Small intestine (tissue), 7 donors: ENCODE measurements at regions not wholly inside any gene's neighbourhood (a gene's known extent, or its start where the extent isn't known, plus 50 kb on each side); places are given as distances from the start of the nearest gene placed in this dataset.

Source experiments
- DNase-seq, 2 donors: peaks; one replicate each; pipeline versions ENCODE4 v3.0.0 to v3.0.0-alpha.2; 2013
- FAIRE-seq: peaks from 2 replicates; lab custom pipeline; 2012; peaks lifted over from hg19 to GRCh38; lab: Jason Lieb, UNC
- H3K27ac ChIP-seq, 3 donors: one replicate each; pipeline ENCODE4 v1.5.1; 2013; ENCODE audit warnings: low read length in 2 of 3, mild to moderate bottlenecking in 2 of 3, control low read depth in 1 of 3, inconsistent platforms in 1 of 3, low read depth in 1 of 3, moderate library complexity in 1 of 3
- H3K27me3 ChIP-seq, 3 donors: one replicate each; pipeline ENCODE4 v1.6.1; 2013; ENCODE audit warnings: low read length in 3 of 3, inconsistent platforms in 1 of 3; ENCODE audit not compliant: control insufficient read depth in 3 of 3, insufficient read depth in 3 of 3
- H3K36me3 ChIP-seq, 3 donors: one replicate each; pipeline ENCODE4 v1.6.1; 2013; ENCODE audit warnings: low read length in 3 of 3, inconsistent platforms in 1 of 3, low read depth in 1 of 3, mild to moderate bottlenecking in 1 of 3, moderate library complexity in 1 of 3; ENCODE audit not compliant: control insufficient read depth in 3 of 3, insufficient read depth in 2 of 3
- H3K4me1 ChIP-seq, 3 donors: one replicate each; pipeline ENCODE4 v1.6.1; 2013; ENCODE audit warnings: low read length in 2 of 3, inconsistent platforms in 1 of 3, low read depth in 1 of 3, mild to moderate bottlenecking in 1 of 3, moderate library complexity in 1 of 3; ENCODE audit not compliant: control insufficient read depth in 3 of 3, insufficient read depth in 2 of 3
- H3K4me3 ChIP-seq, 3 donors: one replicate each; pipeline ENCODE4 v1.5.1; 2013; ENCODE audit warnings: low read length in 3 of 3, control low read depth in 1 of 3, inconsistent platforms in 1 of 3, low read depth in 1 of 3, mild to moderate bottlenecking in 1 of 3, moderate library complexity in 1 of 3
- H3K9me3 ChIP-seq, 2 donors: one replicate each; pipeline ENCODE4 v1.6.1; 2013; ENCODE audit warnings: low read depth in 1 of 2, low read length in 1 of 2; ENCODE audit not compliant: control insufficient read depth in 2 of 2, insufficient read depth in 1 of 2
- WGBS, 3 donors: extraction: QIAGEN DNeasy Blood & Tissue Kit; methylation state at CpG; one replicate each; pipeline ENCODE4 v1.1.7; 2013; 5-methylcytosine and 5-hydroxymethylcytosine counted together
- donor health status: healthy with polysubstance abuse.
- donor health status: control.
- donor health status: control.
- donor health status: Bipolar disorder and iron deficiency.
- donor health status: healthy.

- FAIRE-seq: no peak
- peak in 1 of 2 donors; percentile 3 for DNase-seq
Observed at GRCh38 chr21:35102488-35103371, 53.6 kb upstream of the RUNX1 start.

DNA sequence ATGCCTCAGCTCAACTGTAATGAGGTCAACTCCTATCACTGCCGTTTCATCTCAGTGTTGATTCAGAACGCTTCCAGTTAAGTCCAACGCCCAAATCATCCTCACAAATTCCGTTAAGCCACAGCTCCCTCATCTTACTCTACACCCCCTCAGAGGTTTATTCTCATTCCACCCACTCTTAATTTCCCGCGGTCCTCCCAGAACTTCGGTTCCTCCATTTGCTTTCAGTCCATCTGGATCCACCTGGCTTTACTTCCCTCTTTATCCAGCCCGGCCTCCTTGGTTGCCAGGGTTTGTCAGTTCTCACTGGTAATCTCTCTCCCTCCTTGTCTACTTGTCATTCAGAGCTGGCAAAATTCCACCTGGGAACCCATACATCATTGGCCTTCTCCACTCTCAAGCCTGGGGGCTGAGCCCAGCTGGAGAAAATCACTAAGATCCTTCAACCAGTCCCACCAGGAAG lies 51.3 kb upstream of the RUNX1 start:
- Histone ChIP-seq H3K4me1 (no peaks in the 10 kb centered on the region), H3K27me3 (no peaks in the 10 kb centered on the region), H3K4me3 (no peak overlapping the region), H3K27ac (no peak overlapping the region), H3K36me3 (no peaks in the 10 kb centered on the region), H3K9me3 (no peaks in the 10 kb centered on the region)
- DNase-seq (no peak), FAIRE-seq (no peak)
- WGBS, 3 donors: 56 to 90% (median 89%) methylated on average over 8 of the region's 8 CpGs

More at GRCh38 chr21:35102488-35103371, 53.6 kb upstream of the RUNX1 start:
- Histone ChIP-seq H3K4me3 (no peak overlapping the region), H3K27me3 (no peaks in the 10 kb centered on the region), H3K9me3 (no peaks in the 10 kb centered on the region), H3K4me1 (no peaks in the 10 kb centered on the region), H3K27ac (peak overlapping the region in 1 of 3 donors; percentile 61), H3K36me3 (no peaks in the 10 kb centered on the region)
- 46 to 78% (median 73%) methylated on average over 8 of the region's 8 CpGs for WGBS, 3 donors

- FAIRE-seq: no peak
Observed at GRCh38 chr21:35099310-35099709, 50.2 kb upstream of the RUNX1 start.

More at GRCh38 chr21:35099310-35099709, 50.2 kb upstream of the RUNX1 start:
- WGBS, 3 donors: 68 to 87% (median 73%) methylated on average over 1 of the region's 1 CpG
- Histone ChIP-seq H3K4me3 (no peak overlapping the region), H3K27ac (no peak overlapping the region), H3K4me1 (no peaks in the 10 kb centered on the region), H3K9me3 (peaks cover 0 to 2% of the 10 kb centered on the region in 2 donors), H3K36me3 (no peaks in the 10 kb centered on the region), H3K27me3 (no peaks in the 10 kb centered on the region)
- no peak for DNase-seq
